ENCODE measurements at regions not wholly inside any gene's neighbourhood (a gene's known extent, or its start where the extent isn't known, plus 50 kb on each side); places are given as distances from the start of the nearest gene placed in this dataset.

DNA sequence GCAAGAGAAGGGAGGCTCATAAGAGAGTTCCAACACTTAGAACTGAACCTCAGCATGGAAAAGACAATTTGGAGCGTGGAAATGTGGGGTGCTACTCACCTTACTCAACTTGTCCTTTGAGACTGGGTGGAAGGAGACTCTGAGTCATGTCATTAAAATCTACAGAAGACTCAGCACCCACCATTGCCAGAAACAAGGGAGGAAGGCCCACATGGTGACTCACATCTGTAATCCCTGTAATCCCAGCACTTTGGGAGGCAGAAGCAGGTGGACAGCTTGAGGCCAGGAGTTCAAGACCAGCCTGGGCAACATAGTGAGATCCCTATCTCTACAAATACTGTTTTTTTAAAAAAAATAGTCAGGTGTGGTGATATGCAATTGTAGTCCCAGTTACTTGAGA, 161.9 kb upstream of the UBE3A start:
- TF ChIP-seq, protein P1, sequence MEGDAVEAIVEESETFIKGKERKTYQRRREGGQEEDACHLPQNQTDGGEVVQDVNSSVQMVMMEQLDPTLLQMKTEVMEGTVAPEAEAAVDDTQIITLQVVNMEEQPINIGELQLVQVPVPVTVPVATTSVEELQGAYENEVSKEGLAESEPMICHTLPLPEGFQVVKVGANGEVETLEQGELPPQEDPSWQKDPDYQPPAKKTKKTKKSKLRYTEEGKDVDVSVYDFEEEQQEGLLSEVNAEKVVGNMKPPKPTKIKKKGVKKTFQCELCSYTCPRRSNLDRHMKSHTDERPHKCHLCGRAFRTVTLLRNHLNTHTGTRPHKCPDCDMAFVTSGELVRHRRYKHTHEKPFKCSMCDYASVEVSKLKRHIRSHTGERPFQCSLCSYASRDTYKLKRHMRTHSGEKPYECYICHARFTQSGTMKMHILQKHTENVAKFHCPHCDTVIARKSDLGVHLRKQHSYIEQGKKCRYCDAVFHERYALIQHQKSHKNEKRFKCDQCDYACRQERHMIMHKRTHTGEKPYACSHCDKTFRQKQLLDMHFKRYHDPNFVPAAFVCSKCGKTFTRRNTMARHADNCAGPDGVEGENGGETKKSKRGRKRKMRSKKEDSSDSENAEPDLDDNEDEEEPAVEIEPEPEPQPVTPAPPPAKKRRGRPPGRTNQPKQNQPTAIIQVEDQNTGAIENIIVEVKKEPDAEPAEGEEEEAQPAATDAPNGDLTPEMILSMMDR (conservative IDR thresholded peaks at IDR 0.05; ENCODE audit: low read length): no peak
- TF ChIP-seq EZH2phosphoT487 (IDR thresholded peaks at IDR 0.05; ENCODE audit: borderline replicate concordance, low read depth, low read length): no peak

Data from OCI-LY7 (cell line).